HG03108 (cell line): ENCODE measurements at regions not wholly inside any gene's neighbourhood (a gene's known extent, or its start where the extent isn't known, plus 50 kb on each side); places are given as distances from the start of the nearest gene placed in this dataset.

ENCODE experiments used
- ATAC-seq: cut with Tn5 transposase; IDR thresholded peaks from one replicate; pipeline ENCODE4 v1.9.1; 2021; ENCODE audit warnings: moderate library complexity; ENCODE audit not compliant: unreplicated experiment

GRCh38 chr3:99373846-99374210 is 264.6 kb upstream of the COL8A1 start:
- ATAC-seq = no peak

DNA sequence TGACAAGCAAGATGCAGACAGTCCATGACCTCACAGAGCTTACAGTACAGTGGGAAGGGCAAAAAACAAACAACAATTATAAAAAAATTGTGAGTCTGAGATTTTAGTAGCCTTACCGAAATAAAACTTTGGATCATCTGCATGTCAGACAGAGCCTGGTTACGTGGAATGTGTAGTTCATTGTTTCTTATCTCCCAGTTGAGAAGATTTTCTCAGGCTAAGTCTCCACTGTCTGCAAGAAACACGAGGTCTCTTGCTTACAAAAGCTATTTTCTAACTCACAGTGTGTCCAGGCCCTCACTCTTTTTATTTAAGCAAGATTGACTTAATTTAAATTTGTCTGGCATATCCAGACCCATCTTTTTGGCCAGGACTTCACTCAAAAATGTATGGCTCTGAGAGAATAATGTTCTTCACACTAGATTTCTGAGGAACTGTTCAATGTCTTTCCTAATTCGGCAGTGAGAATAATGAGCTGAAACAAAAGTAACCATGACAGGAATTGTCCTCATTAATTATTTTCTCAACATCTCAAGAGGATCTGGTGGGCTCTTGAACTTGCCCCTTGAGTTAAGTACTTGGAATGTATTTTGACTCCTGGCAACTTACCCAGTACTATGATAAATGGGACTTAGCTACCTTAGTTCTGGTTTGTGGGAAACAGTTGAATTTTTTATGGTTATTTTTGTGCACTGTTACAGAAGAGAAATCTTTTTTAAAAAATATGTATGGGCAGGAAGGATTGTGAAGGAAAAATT is 265.1 kb upstream of the COL8A1 start:
- no peak for ATAC-seq

GRCh38 chr3:99366663-99367429 is 271.5 kb upstream of the COL8A1 start:
- no peak for ATAC-seq

GRCh38 chr3:99365979-99366378 is 272.4 kb upstream of the COL8A1 start:
- no peak for ATAC-seq

GRCh38 chr3:99365396-99365795 is 273.0 kb upstream of the COL8A1 start:
- ATAC-seq = no peak

DNA sequence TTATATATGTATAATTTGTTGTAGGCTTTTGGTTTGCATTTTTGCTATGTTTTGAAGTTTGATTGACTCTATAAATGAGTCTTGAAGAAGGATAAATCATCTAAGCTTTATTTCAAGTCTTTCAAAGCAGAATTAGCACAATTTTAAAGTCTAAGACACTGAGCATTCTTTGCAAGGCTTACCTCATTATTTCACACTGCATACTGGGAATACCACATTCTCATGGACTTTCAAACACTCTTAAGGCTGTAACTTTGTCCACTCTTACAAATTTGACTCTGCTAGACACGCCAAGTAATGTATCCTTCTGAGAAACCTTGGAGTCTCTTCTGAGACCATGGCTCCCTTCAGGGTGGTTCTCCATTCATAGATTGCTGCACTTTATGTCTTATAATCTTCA is 281.3 kb upstream of the COL8A1 start:
- no peak for ATAC-seq

GRCh38 chr3:99356696-99357095 is 281.7 kb upstream of the COL8A1 start:
- ATAC-seq = no peak

- ATAC-seq = no peak
These were observed 282.9 kb upstream of the COL8A1 start for GRCh38 chr3:99355465-99355864.

DNA sequence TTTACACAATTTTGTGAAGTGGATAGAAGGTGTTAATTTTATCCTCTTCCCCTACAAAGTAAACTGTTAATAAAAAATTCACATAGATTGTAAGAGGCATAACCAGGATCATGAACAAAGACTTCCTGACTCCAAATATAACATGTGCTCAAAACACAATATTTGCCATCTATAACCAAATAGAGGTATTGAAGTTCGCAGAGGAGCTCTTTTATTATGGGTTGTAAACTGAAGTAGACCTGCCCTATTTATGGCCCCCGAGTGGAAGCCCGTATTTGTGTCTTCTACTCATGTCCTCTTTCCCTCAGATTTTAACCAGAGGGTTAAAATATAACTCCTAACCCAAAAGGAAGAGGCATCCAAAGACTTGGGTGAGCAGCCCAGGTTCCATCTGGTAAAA is 285.6 kb upstream of the COL8A1 start:
- ATAC-seq = no peak

- no peak for ATAC-seq
These were observed 287.3 kb upstream of the COL8A1 start for GRCh38 chr3:99351122-99351521.

GRCh38 chr3:99348451-99348850 is 289.9 kb upstream of the COL8A1 start:
- no peak for ATAC-seq

DNA sequence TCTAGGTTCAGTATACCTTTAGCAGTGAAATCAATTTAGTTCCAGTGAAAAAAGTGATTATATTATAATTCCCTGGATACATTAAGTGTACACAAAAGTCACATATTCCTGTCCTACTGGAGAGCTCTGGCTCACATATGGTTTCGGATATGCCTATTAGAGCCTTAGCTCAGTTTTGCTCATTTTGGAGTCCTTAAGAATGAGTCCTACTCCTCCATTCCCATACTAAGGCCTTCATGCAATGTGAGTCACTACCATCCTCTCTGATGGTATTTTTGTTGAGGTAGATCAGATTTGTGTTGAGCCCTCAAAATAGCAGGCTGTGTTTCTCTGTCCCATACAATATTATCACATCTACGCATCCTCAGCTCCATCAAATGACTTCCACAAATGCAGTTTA is 294.2 kb upstream of the COL8A1 start:
- no peak for ATAC-seq

- no peak for ATAC-seq
These were observed 296.0 kb upstream of the COL8A1 start for GRCh38 chr3:99342383-99342782.

DNA sequence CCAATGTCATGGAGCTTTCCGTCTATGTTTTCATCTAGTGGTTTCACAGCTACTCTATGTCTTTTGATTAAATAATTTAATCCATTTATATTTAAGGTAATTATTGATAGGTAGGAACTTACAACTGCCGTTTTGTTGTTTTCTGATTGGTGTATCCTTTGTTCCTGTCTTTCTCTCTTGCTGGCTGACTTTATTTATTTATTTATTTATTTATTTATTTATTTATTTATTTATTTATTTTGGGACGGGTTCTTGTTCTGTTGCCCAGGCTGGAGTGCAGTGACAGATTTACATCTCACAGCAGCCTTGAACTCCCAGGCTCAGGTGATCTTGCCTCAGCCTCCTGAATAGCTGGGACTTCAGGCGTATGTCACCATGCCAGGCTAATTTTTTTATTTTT is 299.2 kb upstream of the COL8A1 start:
- ATAC-seq = no peak

DNA sequence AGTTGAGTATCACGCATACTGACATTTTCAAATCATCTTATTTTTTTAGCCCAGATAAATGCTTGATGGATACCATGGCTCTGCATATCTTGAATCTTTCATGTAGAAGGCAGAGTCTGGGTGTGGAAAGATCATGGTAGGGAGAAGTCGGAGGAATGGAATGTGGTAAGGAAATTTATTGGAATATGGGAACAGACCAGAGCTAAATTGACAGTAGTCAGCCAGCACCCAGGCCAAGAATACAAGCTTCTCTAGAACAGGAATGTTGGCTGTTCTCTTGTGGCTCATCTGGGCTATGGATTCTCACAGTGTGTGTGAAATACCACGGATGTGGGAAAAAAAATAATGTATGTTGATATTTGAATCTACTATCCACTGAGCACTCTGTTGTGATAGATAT is 305.7 kb upstream of the COL8A1 start:
- no peak for ATAC-seq

GRCh38 chr3:99332276-99332675 is 306.1 kb upstream of the COL8A1 start:
- no peak for ATAC-seq

- ATAC-seq = no peak
These were observed 307.4 kb upstream of the COL8A1 start for GRCh38 chr3:99330924-99331532.

GRCh38 chr3:99330281-99330680 is 308.1 kb upstream of the COL8A1 start:
- ATAC-seq = no peak

- ATAC-seq = no peak
These were observed 313.0 kb upstream of the COL8A1 start for GRCh38 chr3:99325402-99325801.

- ATAC-seq = no peak
These were observed 313.7 kb upstream of the COL8A1 start for GRCh38 chr3:99324636-99325203.

DNA sequence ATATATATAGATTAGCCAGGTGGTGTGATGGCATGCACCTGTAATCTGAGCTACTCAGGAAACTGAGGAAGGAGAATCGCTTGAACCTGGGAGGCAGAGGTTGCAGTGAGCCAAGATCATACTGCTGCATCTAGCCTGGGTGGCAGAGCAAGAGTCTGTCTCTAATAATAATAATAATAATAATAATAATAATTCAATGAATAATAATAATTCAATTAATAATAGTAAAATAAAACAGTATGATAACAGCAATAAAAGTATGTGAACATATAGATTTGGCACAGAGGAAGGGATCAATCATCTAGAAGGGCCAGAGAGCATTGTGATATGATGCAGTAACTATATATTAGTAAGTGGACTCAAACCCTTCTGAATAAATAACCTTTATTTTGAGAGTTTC is 314.5 kb upstream of the COL8A1 start:
- no peak for ATAC-seq

DNA sequence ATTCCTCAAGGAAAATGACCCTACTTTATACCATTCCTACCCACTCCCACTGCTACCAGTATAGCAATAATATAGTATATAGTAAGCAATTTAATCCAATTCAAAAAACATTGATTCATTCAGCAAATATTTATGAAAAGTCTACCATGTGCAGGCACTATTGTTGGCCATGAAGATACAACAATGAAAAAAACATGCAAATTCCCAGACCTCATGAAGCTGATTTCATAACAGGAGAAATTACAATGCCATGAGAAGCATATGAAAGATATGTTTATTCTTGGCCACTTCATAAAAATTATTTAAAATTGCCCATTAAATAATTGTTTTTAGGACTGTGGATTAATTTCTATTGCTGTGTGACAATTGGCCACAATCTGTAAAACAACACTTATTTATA is 315.8 kb upstream of the COL8A1 start:
- ATAC-seq = no peak
